Adrenal gland (tissue), 5 donors: ENCODE measurements at regions not wholly inside any gene's neighbourhood (a gene's known extent, or its start where the extent isn't known, plus 50 kb on each side); places are given as distances from the start of the nearest gene placed in this dataset.

Source experiments
- CTCF ChIP-seq, 6 experiments: fragments of 450-650 bp in 4 of 6; fragments of 200-600 bp in 2 of 6; sonication (generic) in 1 of 6; IDR thresholded peaks; 1 replicate in 5 of 6; 2 replicates in 1 of 6; pipeline versions ENCODE4 v1.5.1 to v1.8.0; 2016 to 2021; ENCODE audit warnings: antibody characterized with exemption in 6 of 6, mild to moderate bottlenecking in 2 of 6, moderate library complexity in 1 of 6
- POLR2A ChIP-seq, 2 donors: fragments of 450-650 bp; IDR thresholded peaks; one replicate each; pipeline ENCODE4 v1.6.1; 2017; ENCODE audit warnings: antibody characterized with exemption in 2 of 2, mild to moderate bottlenecking in 2 of 2, moderate library complexity in 1 of 2
- donor health status: DM: no; HTN: no; CAD: no.

- TF ChIP-seq CTCF (IDR thresholded peaks at IDR 0.05): no peak
- no peak for TF ChIP-seq POLR2A (IDR thresholded peaks at IDR 0.05)
Measured at GRCh38 chr12:89162589-89163261, 189.6 kb downstream of the DUSP6 start.
